NT2/D1 (cell line): ENCODE measurements at regions not wholly inside any gene's neighbourhood (a gene's known extent, or its start where the extent isn't known, plus 50 kb on each side); places are given as distances from the start of the nearest gene placed in this dataset.
"Not testable (repeated sequence)": the region's sequence is repeated elsewhere in the genome, so short reads cannot be mapped to it uniquely, and the experiment has no call there.

Source experiments
- DNase-seq: peaks from one replicate; pipeline ENCODE4 v3.0.0-alpha.2; 2011; ENCODE audit warnings: low read depth, low spot score
- H3K27me3 ChIP-seq: 2 replicates; pipeline ENCODE4 v1.6.0; 2011; ENCODE audit warnings: mild to moderate bottlenecking; ENCODE audit not compliant: insufficient read length, insufficient read depth
- H3K36me3 ChIP-seq: 2 replicates; pipeline ENCODE4 v1.6.1; 2011; ENCODE audit warnings: mild to moderate bottlenecking, low read length, mixed read lengths; ENCODE audit not compliant: insufficient read depth, insufficient read length
- H3K4me1 ChIP-seq: 2 replicates; pipeline ENCODE4 v1.5.1; 2011; ENCODE audit not compliant: insufficient read depth, insufficient read length
- H3K4me3 ChIP-seq: 2 replicates; pipeline ENCODE4 v1.5.1; 2011; ENCODE audit warnings: low read depth; ENCODE audit not compliant: insufficient read length
- H3K9ac ChIP-seq: 2 replicates; pipeline ENCODE4 v1.6.0; 2011; ENCODE audit warnings: low read depth; ENCODE audit not compliant: insufficient read length
- H3K9me3 ChIP-seq: 2 replicates; pipeline ENCODE4 v1.5.1; 2011; ENCODE audit warnings: mild to moderate bottlenecking, low read length; ENCODE audit not compliant: insufficient read depth
- SUZ12 ChIP-seq: IDR thresholded peaks from 2 replicates; pipeline ENCODE4 v1.6.1; 2011; ENCODE audit not compliant: insufficient read length, insufficient read depth; ENCODE audit errors: extremely low read depth
- YY1 ChIP-seq: IDR thresholded peaks from 2 replicates; pipeline ENCODE4 v1.6.1; 2011; ENCODE audit not compliant: insufficient read length, insufficient read depth
- ZNF274 ChIP-seq: IDR thresholded peaks from 2 replicates; pipeline ENCODE4 v1.6.1; 2011; ENCODE audit warnings: mild to moderate bottlenecking, low read depth, low read length

DNA sequence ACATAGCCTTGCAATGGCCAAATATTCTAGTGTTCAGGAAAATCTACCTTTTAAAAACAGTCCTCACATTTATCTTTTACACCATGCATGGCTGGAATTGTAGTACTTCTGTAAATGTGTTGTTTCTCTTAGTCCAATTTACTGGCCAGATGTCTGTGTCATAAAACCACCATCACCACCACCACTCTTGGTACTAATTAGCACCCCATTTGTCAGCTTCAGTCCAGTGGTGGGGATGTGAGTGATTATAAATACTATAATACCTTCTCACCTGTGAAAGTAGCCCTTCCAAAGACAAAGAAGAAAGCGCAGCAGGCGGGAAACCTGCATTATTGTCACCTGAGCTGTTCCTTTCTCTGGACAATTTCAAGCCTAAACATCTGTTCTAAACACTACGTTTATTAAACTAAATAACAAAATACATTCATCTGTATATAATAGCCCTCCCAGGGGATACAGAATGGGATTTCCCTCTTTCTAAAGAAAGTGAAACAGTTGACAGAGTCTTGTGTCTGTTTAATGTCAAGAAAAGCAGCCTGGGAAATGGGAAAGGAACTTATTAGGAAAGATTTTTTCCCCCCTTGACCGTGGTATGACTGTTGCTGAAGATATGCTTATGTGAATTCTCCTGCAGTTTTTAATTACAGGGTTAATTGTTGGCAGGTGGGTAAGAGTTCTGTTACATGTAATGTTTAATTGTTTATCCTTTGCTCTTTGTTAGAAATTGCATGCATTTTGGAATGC lies 144.5 kb upstream of the NUDT12 start:
- Histone ChIP-seq H3K9me3 (no peaks in the 10 kb centered on the region), H3K4me1 (no peaks in the 10 kb centered on the region), H3K9ac (no peak overlapping the region), H3K4me3 (no peak overlapping the region), H3K27me3 (no peaks in the 10 kb centered on the region), H3K36me3 (no peaks in the 10 kb centered on the region)
- TF ChIP-seq YY1 = no peak
- TF ChIP-seq ZNF274 = no peak
- no peak for TF ChIP-seq SUZ12
- DNase-seq = no peak

DNA sequence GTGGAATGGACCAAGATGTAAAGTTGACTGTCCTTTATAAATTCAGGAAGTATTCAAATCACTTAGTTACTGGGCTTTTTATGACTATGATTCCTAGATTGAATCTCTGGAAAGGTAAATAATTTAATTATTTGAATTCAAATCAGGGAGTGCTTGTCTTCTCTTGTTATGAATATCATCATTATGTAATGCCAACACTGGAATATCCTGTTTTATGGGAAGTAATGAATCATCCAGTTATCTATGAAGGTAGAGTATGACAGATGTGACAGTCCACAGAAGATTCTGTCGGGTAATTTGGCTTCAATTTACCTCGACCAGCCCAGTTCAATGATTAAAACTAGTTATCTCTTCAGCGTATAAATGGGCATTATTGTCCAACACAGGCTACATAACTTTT lies 141.0 kb upstream of the NUDT12 start:
- H3K9ac ChIP-seq = no peak overlapping the region
- H3K27me3 ChIP-seq = no peaks in the 10 kb centered on the region
- H3K4me3 ChIP-seq = no peak overlapping the region
- no peak for DNase-seq
- TF ChIP-seq YY1 = no peak
- no peak for TF ChIP-seq SUZ12
- no peak for TF ChIP-seq ZNF274
- no peaks in the 10 kb centered on the region for H3K9me3 ChIP-seq
- H3K4me1 ChIP-seq = no peaks in the 10 kb centered on the region
- no peaks in the 10 kb centered on the region for H3K36me3 ChIP-seq

DNA sequence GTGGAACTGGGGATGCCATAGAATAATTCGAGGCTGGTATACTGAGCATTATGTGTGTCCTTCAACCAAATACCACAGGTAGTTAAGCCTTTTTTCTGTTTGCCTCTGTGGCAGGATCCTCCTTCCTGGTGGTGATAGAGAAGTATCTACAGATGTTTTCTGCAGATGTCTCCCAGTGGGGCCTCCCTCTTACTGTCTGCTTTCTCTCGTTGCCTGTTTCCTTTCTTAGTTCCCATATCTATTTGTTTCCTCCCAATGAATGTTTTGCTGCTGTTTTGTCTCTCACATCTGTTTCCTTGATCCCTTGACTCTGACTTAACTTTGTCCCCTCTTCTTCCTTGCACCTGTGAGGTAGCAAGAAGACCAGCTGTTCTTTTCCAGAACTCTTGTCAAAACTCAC lies 130.9 kb upstream of the NUDT12 start:
- H3K4me1 ChIP-seq = no peaks in the 10 kb centered on the region
- H3K27me3 ChIP-seq = no peaks in the 10 kb centered on the region
- H3K36me3 ChIP-seq = no peaks in the 10 kb centered on the region
- no peak for DNase-seq
- no peak overlapping the region for H3K9ac ChIP-seq
- H3K4me3 ChIP-seq = no peak overlapping the region
- no peaks in the 10 kb centered on the region for H3K9me3 ChIP-seq
- TF ChIP-seq ZNF274 = no peak
- no peak for TF ChIP-seq YY1
- TF ChIP-seq SUZ12 = no peak

DNA sequence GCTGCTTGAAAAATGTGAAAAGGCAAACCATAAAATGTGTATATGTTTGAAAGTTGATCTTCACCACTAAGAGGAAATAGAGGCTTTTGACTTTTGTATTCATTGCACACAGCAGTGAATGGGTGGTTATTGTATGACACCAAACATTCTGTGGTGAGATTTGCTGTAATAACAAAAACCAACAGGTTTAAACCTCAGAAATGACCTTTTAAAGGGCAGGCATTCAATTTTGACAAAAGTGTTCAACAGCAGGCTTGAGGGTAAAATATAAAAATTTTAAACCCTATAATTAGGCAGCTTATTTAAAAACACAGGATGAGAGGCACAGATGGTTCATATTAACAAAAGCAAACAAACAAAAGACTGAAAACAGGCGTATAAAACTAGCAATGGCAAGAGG lies 128.1 kb upstream of the NUDT12 start:
- TF ChIP-seq YY1 (no peak), SUZ12 (no peak), ZNF274 (no peak)
- H3K27me3 ChIP-seq = no peaks in the 10 kb centered on the region
- no peak for DNase-seq
- no peaks in the 10 kb centered on the region for H3K36me3 ChIP-seq
- H3K4me1 ChIP-seq = no peaks in the 10 kb centered on the region
- no peak overlapping the region for H3K4me3 ChIP-seq
- no peaks in the 10 kb centered on the region for H3K9me3 ChIP-seq
- H3K9ac ChIP-seq = no peak overlapping the region

DNA sequence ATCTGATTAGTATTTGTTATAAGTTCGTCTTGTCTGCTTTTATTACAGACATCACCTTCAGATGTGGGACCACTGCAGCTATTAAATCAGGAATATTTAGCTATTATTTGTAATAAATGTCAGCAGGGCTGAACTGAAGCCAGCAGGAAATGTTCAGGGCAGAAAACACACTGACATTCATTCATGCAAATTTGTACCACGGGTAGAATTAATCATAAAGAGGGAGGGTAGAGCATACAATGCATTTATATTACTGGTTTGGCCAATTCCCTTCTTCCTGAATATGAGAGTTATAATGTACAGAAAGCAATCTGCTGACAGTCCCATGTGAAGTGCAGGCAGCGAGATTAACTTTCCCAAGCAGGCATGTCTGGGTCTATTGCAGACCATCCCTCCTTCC lies 117.3 kb upstream of the NUDT12 start:
- no peaks in the 10 kb centered on the region for H3K4me1 ChIP-seq

DNA sequence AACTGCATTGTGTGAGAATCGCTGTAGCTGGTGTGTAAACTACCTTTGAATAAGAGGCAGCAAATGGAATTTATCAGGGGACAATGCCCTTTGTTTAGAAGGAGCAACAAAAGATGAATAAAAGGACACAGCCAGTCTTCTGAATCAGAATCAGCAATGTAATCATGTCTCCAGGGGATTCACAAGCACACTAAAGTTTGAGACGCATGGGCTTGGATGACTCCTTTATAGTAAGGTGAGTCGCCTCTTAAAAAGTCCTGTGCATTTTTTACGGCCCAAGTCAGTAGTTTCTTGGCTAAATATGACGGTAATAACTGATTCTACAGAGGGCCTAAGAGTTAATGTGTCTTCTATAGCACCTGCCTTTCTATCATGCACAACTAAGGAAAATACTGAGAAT lies 113.6 kb upstream of the NUDT12 start:
- not testable (repeated sequence) for H3K9me3 ChIP-seq, H3K27me3 ChIP-seq, H3K4me1 ChIP-seq, H3K36me3 ChIP-seq, H3K4me3 ChIP-seq, H3K9ac ChIP-seq, DNase-seq

More for the DNA sequence above, 117.3 kb upstream of the NUDT12 start:
- H3K4me3 ChIP-seq = no peak overlapping the region
- no peak for DNase-seq
- no peaks in the 10 kb centered on the region for H3K27me3 ChIP-seq
- H3K36me3 ChIP-seq = no peaks in the 10 kb centered on the region
- TF ChIP-seq YY1 (no peak), SUZ12 (no peak), ZNF274 (no peak)
- H3K9ac ChIP-seq = no peak overlapping the region
- no peaks in the 10 kb centered on the region for H3K9me3 ChIP-seq

DNA sequence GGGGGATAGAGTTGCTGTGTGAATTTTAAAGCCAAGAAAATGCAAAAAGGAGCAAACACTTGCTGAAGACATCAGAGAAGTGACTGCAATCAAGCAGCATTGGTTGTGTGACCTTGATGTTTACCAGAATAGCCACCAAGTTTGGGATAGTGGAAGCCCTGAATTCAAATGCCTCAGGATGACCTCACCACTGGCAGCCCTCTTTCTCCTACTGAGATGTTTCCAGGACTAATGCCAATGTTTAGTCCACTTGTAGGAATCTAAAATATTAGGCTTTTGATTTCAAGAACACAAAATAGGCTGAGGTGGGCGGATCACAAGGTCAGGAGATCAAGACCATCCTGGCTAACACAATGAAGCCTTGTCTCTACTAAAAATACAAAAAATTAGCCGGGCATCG lies 112.2 kb upstream of the NUDT12 start:
- no peak overlapping the region for H3K9ac ChIP-seq
- no peak for DNase-seq
- no peaks in the 10 kb centered on the region for H3K27me3 ChIP-seq
- H3K9me3 ChIP-seq = no peaks in the 10 kb centered on the region
- no peak overlapping the region for H3K4me3 ChIP-seq
- TF ChIP-seq YY1 = no peak
- no peak for TF ChIP-seq SUZ12
- no peak for TF ChIP-seq ZNF274
- no peaks in the 10 kb centered on the region for H3K4me1 ChIP-seq
- H3K36me3 ChIP-seq = no peaks in the 10 kb centered on the region
